ENCODE measurements at regions not wholly inside any gene's neighbourhood (a gene's known extent, or its start where the extent isn't known, plus 50 kb on each side); places are given as distances from the start of the nearest gene placed in this dataset.
A peak's percentile ranks its signal among the peaks of the same experiment; 100 is the strongest.

DNA sequence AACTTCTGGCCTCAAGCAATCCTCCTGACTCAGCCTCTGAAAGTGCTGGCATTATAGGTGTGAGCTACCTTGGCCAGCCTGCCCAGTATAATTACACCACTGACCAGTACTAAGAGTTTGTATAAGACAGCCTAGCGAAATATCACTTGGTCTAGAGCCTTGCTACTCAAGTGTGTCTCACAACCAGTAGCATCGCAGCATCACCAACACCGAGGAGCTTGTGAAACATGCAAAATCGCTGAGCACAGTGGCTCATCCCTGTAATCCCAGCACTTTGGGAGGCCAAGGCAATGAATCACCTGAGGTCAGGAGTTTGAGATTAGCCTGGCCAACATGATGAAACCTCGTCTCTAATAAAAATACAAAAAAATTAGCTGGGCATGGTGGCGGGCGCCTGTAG, 102.0 kb upstream of the GATB start:
- no peak overlapping the region for H3K4me3 ChIP-seq (ENCODE audit: low read length)
- TF ChIP-seq, protein P1, sequence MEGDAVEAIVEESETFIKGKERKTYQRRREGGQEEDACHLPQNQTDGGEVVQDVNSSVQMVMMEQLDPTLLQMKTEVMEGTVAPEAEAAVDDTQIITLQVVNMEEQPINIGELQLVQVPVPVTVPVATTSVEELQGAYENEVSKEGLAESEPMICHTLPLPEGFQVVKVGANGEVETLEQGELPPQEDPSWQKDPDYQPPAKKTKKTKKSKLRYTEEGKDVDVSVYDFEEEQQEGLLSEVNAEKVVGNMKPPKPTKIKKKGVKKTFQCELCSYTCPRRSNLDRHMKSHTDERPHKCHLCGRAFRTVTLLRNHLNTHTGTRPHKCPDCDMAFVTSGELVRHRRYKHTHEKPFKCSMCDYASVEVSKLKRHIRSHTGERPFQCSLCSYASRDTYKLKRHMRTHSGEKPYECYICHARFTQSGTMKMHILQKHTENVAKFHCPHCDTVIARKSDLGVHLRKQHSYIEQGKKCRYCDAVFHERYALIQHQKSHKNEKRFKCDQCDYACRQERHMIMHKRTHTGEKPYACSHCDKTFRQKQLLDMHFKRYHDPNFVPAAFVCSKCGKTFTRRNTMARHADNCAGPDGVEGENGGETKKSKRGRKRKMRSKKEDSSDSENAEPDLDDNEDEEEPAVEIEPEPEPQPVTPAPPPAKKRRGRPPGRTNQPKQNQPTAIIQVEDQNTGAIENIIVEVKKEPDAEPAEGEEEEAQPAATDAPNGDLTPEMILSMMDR (IDR thresholded peaks at IDR 0.05; ENCODE audit: insufficient read depth, low read depth, low read length, missing control alignments): no peak
- DNase-seq (ENCODE audit: low read depth): peak; percentile 51

DNA sequence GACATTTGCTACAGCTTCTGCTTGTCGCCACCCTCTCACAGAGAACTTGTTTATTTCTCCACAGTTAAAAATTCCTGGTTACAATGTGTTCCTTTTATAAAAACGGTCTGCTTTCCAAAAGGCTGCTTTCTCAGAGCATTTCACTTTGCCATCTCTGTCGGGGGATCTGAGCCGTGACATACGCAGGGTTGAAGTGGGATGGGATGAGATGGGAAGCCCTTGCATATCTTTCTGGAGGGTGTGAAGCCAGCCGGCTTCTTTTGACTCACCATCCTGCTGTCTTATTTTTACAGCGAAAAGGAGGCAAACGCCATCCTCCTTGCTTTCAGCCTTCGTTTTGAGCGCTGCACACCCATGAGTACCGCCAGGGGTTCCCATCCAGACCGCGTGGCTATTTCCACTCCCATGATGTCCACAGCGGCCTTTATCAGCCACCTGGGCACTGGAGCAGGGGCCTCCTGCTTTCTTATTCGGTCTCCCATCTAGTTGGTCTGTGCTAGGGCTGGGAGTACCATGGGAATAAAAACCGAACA, 99.8 kb upstream of the GATB start:
- no peak for DNase-seq (ENCODE audit: low read depth)
- H3K4me3 ChIP-seq (ENCODE audit: low read length): no peak overlapping the region
- TF ChIP-seq, protein P1 (IDR thresholded peaks at IDR 0.05; ENCODE audit: insufficient read depth, low read depth, low read length, missing control alignments): no peak

DNA sequence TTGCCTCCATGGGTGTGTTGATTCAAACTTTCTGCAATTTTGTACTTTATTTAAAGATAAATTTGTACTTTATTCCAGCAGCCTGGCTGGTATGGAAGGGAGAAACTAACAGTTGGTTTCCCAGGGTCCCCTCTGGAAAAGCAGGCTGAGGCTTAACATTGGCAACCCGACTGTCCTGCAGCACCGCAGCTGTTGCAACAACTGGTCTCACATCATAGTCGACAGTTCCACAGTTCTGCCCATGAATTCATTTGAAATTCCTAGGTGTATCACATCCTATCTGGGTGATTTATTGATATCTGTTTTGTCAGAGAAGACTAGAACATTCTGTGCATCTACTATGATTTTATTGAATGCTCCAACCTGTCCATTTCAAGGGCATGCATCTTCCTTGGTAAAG, 98.8 kb upstream of the GATB start:
- TF ChIP-seq, protein P1 (IDR thresholded peaks at IDR 0.05; ENCODE audit: insufficient read depth, low read depth, low read length, missing control alignments): no peak
- H3K4me3 ChIP-seq (ENCODE audit: low read length): no peak overlapping the region
- DNase-seq (ENCODE audit: low read depth): no peak

DNA sequence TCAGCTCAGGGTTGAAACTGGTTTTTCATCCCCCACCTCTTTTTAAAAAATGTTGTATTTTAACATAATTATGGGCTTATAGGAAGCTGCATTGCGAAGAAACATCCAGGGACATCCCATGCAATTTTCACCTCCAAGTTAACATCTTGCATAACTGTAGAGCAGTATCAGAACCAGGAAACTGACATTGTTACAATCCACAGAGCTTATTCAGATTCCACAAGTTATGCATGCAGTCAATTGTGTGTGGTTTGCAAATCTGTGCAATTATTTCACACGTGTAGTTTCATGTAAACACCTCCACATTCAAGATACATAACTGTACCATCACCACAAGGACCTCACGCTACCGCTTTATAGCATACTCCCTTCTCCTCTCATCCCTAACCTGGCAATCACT, 97.5 kb upstream of the GATB start:
- no peak overlapping the region for H3K4me3 ChIP-seq (ENCODE audit: low read length)
- no peak for DNase-seq (ENCODE audit: low read depth)
- TF ChIP-seq, protein P1 (IDR thresholded peaks at IDR 0.05; ENCODE audit: insufficient read depth, low read depth, low read length, missing control alignments): no peak

DNA sequence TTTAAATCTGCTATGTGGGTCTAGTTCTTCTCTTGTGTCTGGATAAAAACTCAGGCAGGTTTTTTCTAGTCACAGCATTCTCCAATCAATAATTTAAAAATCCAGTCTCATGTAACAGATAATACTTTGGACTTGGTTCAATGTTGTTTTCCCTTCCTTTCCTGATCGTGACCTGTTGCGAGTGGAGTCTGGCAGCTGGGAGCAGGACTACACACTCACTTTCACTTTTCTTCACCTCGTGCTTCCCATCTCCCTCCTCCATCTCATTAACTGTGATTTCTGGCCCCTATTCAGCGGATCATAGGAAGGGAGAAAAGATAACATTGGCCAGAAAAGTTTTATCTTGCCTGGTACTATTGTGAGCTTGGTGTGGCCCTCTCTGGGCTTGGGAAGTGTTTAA, 96.6 kb upstream of the GATB start:
- no peak for DNase-seq (ENCODE audit: low read depth)
- TF ChIP-seq, protein P1 (IDR thresholded peaks at IDR 0.05; ENCODE audit: insufficient read depth, low read depth, low read length, missing control alignments): no peak
- no peak overlapping the region for H3K4me3 ChIP-seq (ENCODE audit: low read length)

DNA sequence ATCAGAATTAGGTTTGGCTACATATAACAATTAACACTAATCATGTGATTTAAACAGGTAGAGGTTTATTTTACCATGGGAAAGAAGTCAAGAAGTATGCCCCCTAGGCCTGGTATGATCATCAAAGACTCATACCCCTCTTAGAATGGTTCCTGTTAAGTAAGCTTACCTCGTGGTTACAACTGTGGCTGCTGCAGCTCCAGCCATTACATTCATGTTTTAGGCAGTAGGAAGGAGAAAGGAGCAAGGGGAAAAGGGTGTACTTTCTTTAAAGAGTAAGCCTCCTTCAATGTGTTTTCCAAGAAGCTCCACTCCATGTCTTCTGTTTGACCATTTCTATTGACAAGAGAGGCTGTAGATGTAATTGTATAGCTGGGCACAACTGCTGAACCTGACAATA, 94.9 kb upstream of the GATB start:
- no peak overlapping the region for H3K4me3 ChIP-seq (ENCODE audit: low read length)
- TF ChIP-seq, protein P1 (IDR thresholded peaks at IDR 0.05; ENCODE audit: insufficient read depth, low read depth, low read length, missing control alignments): no peak
- no peak for DNase-seq (ENCODE audit: low read depth)

DNA sequence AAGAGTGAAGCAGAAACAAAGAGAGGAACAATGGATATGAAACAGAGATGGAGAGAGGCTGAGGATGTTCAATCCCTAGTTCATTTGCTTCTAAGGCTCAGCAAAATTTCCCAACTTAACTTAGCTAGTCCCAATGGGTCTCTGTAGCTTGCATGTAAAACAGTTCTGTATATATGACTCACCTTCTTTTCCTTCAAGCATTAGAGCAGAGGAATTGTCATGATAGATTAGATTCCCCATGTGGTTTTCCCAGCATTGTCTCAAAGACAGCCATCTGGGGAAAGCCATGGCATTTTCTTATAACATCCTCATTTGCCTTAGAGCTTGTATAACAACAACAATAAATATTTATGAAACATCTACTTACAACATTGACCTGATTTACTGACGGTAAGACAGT, 93.9 kb upstream of the GATB start:
- H3K4me3 ChIP-seq (ENCODE audit: low read length): no peak overlapping the region
- DNase-seq (ENCODE audit: low read depth): peak; percentile 7
- TF ChIP-seq, protein P1 (IDR thresholded peaks at IDR 0.05; ENCODE audit: insufficient read depth, low read depth, low read length, missing control alignments): no peak

Measured in epithelial cell of esophagus (primary cell).